ENCODE measurements at regions not wholly inside any gene's neighbourhood (a gene's known extent, or its start where the extent isn't known, plus 50 kb on each side); places are given as distances from the start of the nearest gene placed in this dataset.

DNA sequence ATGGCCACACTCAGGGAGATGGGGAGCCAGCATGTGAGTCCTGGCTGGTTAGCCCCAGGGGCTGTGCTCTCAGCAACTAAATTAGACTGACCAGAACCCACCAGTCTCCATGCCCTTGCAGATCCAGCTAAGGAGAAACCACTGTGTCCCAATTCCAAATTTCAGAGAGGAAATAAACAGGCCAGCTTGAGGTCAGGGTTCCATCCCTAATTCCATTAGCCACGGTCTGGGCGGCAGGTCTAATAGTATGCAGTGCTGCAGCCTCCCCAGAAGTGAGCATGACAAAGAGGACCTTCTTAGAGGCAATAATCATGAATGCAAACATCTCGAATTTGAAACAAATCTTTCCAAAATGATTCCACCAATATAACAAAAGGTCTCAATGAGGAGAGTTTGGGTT, 671.2 kb downstream of the BCL11A start:
- TF ChIP-seq, protein P1, sequence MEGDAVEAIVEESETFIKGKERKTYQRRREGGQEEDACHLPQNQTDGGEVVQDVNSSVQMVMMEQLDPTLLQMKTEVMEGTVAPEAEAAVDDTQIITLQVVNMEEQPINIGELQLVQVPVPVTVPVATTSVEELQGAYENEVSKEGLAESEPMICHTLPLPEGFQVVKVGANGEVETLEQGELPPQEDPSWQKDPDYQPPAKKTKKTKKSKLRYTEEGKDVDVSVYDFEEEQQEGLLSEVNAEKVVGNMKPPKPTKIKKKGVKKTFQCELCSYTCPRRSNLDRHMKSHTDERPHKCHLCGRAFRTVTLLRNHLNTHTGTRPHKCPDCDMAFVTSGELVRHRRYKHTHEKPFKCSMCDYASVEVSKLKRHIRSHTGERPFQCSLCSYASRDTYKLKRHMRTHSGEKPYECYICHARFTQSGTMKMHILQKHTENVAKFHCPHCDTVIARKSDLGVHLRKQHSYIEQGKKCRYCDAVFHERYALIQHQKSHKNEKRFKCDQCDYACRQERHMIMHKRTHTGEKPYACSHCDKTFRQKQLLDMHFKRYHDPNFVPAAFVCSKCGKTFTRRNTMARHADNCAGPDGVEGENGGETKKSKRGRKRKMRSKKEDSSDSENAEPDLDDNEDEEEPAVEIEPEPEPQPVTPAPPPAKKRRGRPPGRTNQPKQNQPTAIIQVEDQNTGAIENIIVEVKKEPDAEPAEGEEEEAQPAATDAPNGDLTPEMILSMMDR (IDR thresholded peaks at IDR 0.05; ENCODE audit: borderline replicate concordance, extremely low read depth, low read length, poor library complexity, severe bottlenecking), result no peak
- TF ChIP-seq EZH2 (IDR thresholded peaks at IDR 0.05; ENCODE audit: borderline replicate concordance, low read depth, low read length, severe bottlenecking), result no peak
